Spleen (tissue), 7 donors: ENCODE measurements at regions not wholly inside any gene's neighbourhood (a gene's known extent, or its start where the extent isn't known, plus 50 kb on each side); places are given as distances from the start of the nearest gene placed in this dataset.

Experiments used
- CTCF ChIP-seq, 11 experiments: fragments of 200-600 bp in 7 of 11; fragments of 450-650 bp in 4 of 11; sonication (generic) in 4 of 11; IDR thresholded peaks in 8 of 11; conservative IDR thresholded peaks in 3 of 11; 1 replicate in 7 of 11; 2 replicates in 4 of 11; pipeline versions ENCODE4 v1.4.0 to v1.8.0; 2016 to 2021; ENCODE audit warnings: antibody characterized with exemption in 11 of 11, inconsistent platforms in 4 of 11, mild to moderate bottlenecking in 1 of 11
- POLR2A ChIP-seq, 3 donors: fragments of 450-650 bp; IDR thresholded peaks; one replicate each; pipeline ENCODE4 v1.5.1; 2017; ENCODE audit warnings: antibody characterized with exemption in 3 of 3, mild to moderate bottlenecking in 1 of 3
- donor health status: DM: no; HTN: no; CAD: no; lungs with moderate emphysema.
- donor health status: DM: no; HTN: no; CAD: no.
- donor health status: DM: no; HTN: no; CAD: no.

GRCh38 chr6:67634199-67634598 lies 1000.9 kb upstream of the ADGRB3 start:
- TF ChIP-seq CTCF (IDR thresholded peaks at IDR 0.05 in 8 of 11, conservative IDR thresholded peaks at IDR 0.05 in 3 of 11) (no peak), POLR2A (IDR thresholded peaks at IDR 0.05) (no peak)
